WTC11 (cell line): ENCODE measurements at regions not wholly inside any gene's neighbourhood (a gene's known extent, or its start where the extent isn't known, plus 50 kb on each side); places are given as distances from the start of the nearest gene placed in this dataset.

ENCODE experiments used
- ATAC-seq: fragments of 200-7000 bp; cut with Tn5 transposase; 2 replicates; pipeline ENCODE4 v1.10.0; 2021; ENCODE audit warnings: mild to moderate bottlenecking, moderate library complexity
- CTCF ChIA-PET: fragments of 300-600 bp; sonication (Branson Sonifier 250); formaldehyde crosslinking; loops from one replicate; lab custom pipeline; 2021; ENCODE audit warnings: antibody characterized with exemption; lab: Charles Lee
- POLR2A ChIA-PET: fragments of 350-600 bp; sonication (Branson Sonifier 250); formaldehyde crosslinking; loops from one replicate; lab custom pipeline; 2021; ENCODE audit warnings: antibody characterized with exemption; lab: Charles Lee
- DNase-seq: peaks from one replicate; pipeline ENCODE4 v3.0.0; 2021; ENCODE audit warnings: low spot score
- H3K27ac Mint-ChIP-seq: 2 replicates; pipeline ENCODE4 v1.8.0; 2021; ENCODE audit warnings: mixed read lengths
- H3K27me3 Mint-ChIP-seq: 2 replicates; pipeline ENCODE4 v1.8.0; 2021; ENCODE audit warnings: low read depth, mild to moderate bottlenecking, moderate library complexity, mixed read lengths
- H3K36me3 Mint-ChIP-seq: 2 replicates; pipeline ENCODE4 v1.8.0; 2021; ENCODE audit warnings: mixed read lengths
- H3K4me1 Mint-ChIP-seq: 2 replicates; pipeline ENCODE4 v1.8.0; 2022; ENCODE audit warnings: mixed read lengths
- H3K4me3 Mint-ChIP-seq: 2 replicates; pipeline ENCODE4 v1.8.0; 2021; ENCODE audit warnings: mild to moderate bottlenecking, moderate library complexity, mixed read lengths
- H3K9me3 Mint-ChIP-seq: 2 replicates; pipeline ENCODE4 v1.8.0; 2021; ENCODE audit warnings: mixed read lengths
- CREB1 ChIP-seq: sonication (generic); formaldehyde crosslinking; IDR thresholded peaks from 2 replicates; pipeline ENCODE4 v1.8.0; 2023; ENCODE audit warnings: mild to moderate bottlenecking, missing genetic modification reagents
- CREM ChIP-seq: sonication (generic); formaldehyde crosslinking; IDR thresholded peaks from 2 replicates; pipeline ENCODE4 v1.8.1; 2022; ENCODE audit warnings: mild to moderate bottlenecking, missing genetic modification reagents, moderate library complexity
- ELF4 ChIP-seq: sonication (generic); formaldehyde crosslinking; IDR thresholded peaks from 2 replicates; pipeline ENCODE4 v1.8.1; 2022; ENCODE audit warnings: low read depth, mild to moderate bottlenecking, moderate library complexity, missing genetic modification reagents
- EMX1 ChIP-seq: fragments of 250-450 bp; sonication (Bioruptor Pico); IDR thresholded peaks from 2 replicates; pipeline ENCODE4 v1.8.0; 2021; ENCODE audit warnings: mild to moderate bottlenecking
- FOXJ3 ChIP-seq: sonication (generic); formaldehyde crosslinking; IDR thresholded peaks from 2 replicates; pipeline ENCODE4 v1.9.0; 2021; ENCODE audit warnings: missing genetic modification reagents, mild to moderate bottlenecking, borderline replicate concordance
- JAZF1 ChIP-seq: fragments of 250-450 bp; sonication (Bioruptor Pico); IDR thresholded peaks from 2 replicates; pipeline ENCODE4 v1.9.0; 2021; ENCODE audit warnings: moderate library complexity, mild to moderate bottlenecking, inconsistent platforms
- MYBL2 ChIP-seq: sonication (generic); formaldehyde crosslinking; IDR thresholded peaks from 2 replicates; pipeline ENCODE4 v1.8.1; 2023; ENCODE audit warnings: mild to moderate bottlenecking, moderate library complexity, missing genetic modification reagents
- NFATC4 ChIP-seq: fragments of 250-450 bp; sonication (Bioruptor Pico); IDR thresholded peaks from 2 replicates; pipeline ENCODE4 v1.9.0; 2021; ENCODE audit warnings: mild to moderate bottlenecking
- NR2C2 ChIP-seq: sonication (generic); formaldehyde crosslinking; IDR thresholded peaks from 2 replicates; pipeline ENCODE4 v1.8.0; 2022; ENCODE audit warnings: mild to moderate bottlenecking, missing genetic modification reagents
- RELA ChIP-seq: sonication (generic); formaldehyde crosslinking; IDR thresholded peaks from 2 replicates; pipeline ENCODE4 v1.8.1; 2022; ENCODE audit warnings: missing genetic modification reagents, mild to moderate bottlenecking, borderline replicate concordance
- SMAD3 ChIP-seq: sonication (generic); formaldehyde crosslinking; IDR thresholded peaks from 2 replicates; pipeline ENCODE4 v1.8.0; 2022; ENCODE audit warnings: missing genetic modification reagents, mild to moderate bottlenecking, borderline replicate concordance
- SMAD4 ChIP-seq: sonication (generic); formaldehyde crosslinking; IDR thresholded peaks from 2 replicates; pipeline ENCODE4 v1.8.0; 2022; ENCODE audit warnings: mild to moderate bottlenecking, missing genetic modification reagents
- TCF7 ChIP-seq: sonication (generic); formaldehyde crosslinking; IDR thresholded peaks from 2 replicates; pipeline ENCODE4 v1.8.0; 2022; ENCODE audit warnings: mild to moderate bottlenecking, low read depth, missing genetic modification reagents, moderate library complexity
- ZNF121 ChIP-seq: sonication (generic); formaldehyde crosslinking; IDR thresholded peaks from 2 replicates; pipeline ENCODE4 v1.8.0; 2023; ENCODE audit warnings: missing genetic modification reagents
- ZNF232 ChIP-seq: sonication (generic); formaldehyde crosslinking; IDR thresholded peaks from 2 replicates; pipeline ENCODE4 v1.8.0; 2022; ENCODE audit warnings: mild to moderate bottlenecking, missing genetic modification reagents
- ZNF396 ChIP-seq: fragments of 250-450 bp; sonication (Bioruptor Pico); IDR thresholded peaks from 2 replicates; pipeline ENCODE4 v1.8.0; 2021; ENCODE audit warnings: mild to moderate bottlenecking, moderate library complexity, borderline replicate concordance
- ZNF416 ChIP-seq: fragments of 250-450 bp; sonication (Bioruptor Pico); IDR thresholded peaks from 2 replicates; pipeline ENCODE4 v1.9.0; 2021; ENCODE audit warnings: mild to moderate bottlenecking, inconsistent platforms
- TF ChIP-seq, protein P1 (sequence below): sonication (generic); formaldehyde crosslinking; IDR thresholded peaks from 2 replicates; pipeline ENCODE4 v1.8.1; 2023; ENCODE audit warnings: mild to moderate bottlenecking, missing genetic modification reagents, moderate library complexity
- TF ChIP-seq, protein P2 (sequence below): fragments of 250-450 bp; sonication (Bioruptor Pico); conservative IDR thresholded peaks from 2 replicates; pipeline ENCODE4 v1.9.0; 2021; ENCODE audit warnings: mild to moderate bottlenecking
- TF ChIP-seq, protein P3 (sequence below): sonication (generic); formaldehyde crosslinking; IDR thresholded peaks from 2 replicates; pipeline ENCODE4 v1.8.0; 2022; ENCODE audit warnings: mild to moderate bottlenecking, missing genetic modification reagents
- TF ChIP-seq, protein P4 (sequence below): sonication (generic); formaldehyde crosslinking; IDR thresholded peaks from 2 replicates; pipeline ENCODE4 v1.8.1; 2022; ENCODE audit warnings: low read depth, mild to moderate bottlenecking, moderate library complexity, missing genetic modification reagents, borderline replicate concordance
- TF ChIP-seq, protein P5 (sequence below): fragments of 250-450 bp; sonication (Bioruptor Pico); IDR thresholded peaks from 2 replicates; pipeline ENCODE4 v1.8.0; 2021; ENCODE audit warnings: mild to moderate bottlenecking
- TF ChIP-seq, protein P6 (sequence below): sonication (generic); formaldehyde crosslinking; IDR thresholded peaks from 2 replicates; pipeline ENCODE4 v1.8.0; 2022; ENCODE audit warnings: mild to moderate bottlenecking, missing genetic modification reagents
- TF ChIP-seq, protein P7 (sequence below): sonication (generic); formaldehyde crosslinking; IDR thresholded peaks from 2 replicates; pipeline ENCODE4 v1.8.0; 2023; ENCODE audit warnings: mild to moderate bottlenecking, missing genetic modification reagents
- TF ChIP-seq, protein P8 (sequence below): fragments of 250-450 bp; sonication (Bioruptor Pico); IDR thresholded peaks from 2 replicates; pipeline ENCODE4 v1.9.0; 2021; ENCODE audit warnings: mild to moderate bottlenecking

DNA sequence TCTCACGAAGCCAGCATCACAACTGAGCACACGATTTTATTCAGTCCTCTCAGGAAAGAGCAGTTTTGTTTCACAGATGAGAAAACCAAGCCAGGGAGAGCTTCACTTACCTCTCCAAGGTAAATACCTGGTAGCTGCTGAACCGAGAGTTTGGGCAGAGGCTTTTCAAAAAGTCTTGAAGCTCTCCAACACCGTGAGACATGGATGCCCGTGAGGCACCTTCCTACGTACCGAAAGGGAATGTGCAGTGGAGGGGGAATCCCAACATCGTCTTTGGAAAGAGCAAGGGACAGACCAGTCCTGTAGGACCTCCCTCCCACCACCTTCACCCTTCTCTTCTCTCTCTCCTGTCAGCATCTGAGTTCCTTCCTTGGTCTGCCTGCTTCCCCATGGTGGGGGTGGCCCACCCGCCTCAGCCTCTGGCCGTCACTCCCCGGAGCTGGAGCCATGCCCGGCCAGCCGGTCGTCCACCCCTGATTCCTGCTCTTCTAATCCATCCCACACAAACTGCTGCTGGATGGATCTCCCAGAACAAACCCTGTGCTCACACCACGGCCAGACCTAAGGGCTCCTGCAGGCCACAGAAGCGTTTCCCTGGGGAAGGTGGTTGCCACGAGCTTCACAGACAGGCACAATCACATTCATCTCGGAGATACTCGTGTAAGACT lies 97.3 kb upstream of the SNTG2 start:
- DNase-seq = no peak
- no peak for ATAC-seq
- H3K9me3 Mint-ChIP-seq = peaks cover 7% of the 10 kb centered on the region
- no peak overlapping the region for H3K4me3 Mint-ChIP-seq
- peaks cover 3% of the 10 kb centered on the region; the same call in 1 of the 2 replicates for H3K27me3 Mint-ChIP-seq
- CTCF ChIA-PET = interaction anchor here (0.6 to 2.4 kb wide), 3 partner anchors 14 to 286 kb away, joined by 3 to 9 read pairs (median 3); no protein-coding TSS in a partner anchor
- TF ChIP-seq EMX1 (CRISPR knock-in tag) (no peak), NFATC4 (CRISPR knock-in tag) (no peak), ZNF396 (CRISPR knock-in tag) (no peak), SMAD4 (no peak), JAZF1 (CRISPR knock-in tag) (no peak), CREM (CRISPR knock-in tag) (no peak), ZNF416 (CRISPR knock-in tag) (no peak), MYBL2 (CRISPR knock-in tag) (no peak), ZNF121 (CRISPR knock-in tag) (no peak), CREB1 (CRISPR knock-in tag) (no peak), ELF4 (CRISPR knock-in tag) (no peak)
- TF ChIP-seq, protein P1, sequence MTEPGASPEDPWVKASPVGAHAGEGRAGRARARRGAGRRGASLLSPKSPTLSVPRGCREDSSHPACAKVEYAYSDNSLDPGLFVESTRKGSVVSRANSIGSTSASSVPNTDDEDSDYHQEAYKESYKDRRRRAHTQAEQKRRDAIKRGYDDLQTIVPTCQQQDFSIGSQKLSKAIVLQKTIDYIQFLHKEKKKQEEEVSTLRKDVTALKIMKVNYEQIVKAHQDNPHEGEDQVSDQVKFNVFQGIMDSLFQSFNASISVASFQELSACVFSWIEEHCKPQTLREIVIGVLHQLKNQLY = no peak
- TF ChIP-seq, protein P2, sequence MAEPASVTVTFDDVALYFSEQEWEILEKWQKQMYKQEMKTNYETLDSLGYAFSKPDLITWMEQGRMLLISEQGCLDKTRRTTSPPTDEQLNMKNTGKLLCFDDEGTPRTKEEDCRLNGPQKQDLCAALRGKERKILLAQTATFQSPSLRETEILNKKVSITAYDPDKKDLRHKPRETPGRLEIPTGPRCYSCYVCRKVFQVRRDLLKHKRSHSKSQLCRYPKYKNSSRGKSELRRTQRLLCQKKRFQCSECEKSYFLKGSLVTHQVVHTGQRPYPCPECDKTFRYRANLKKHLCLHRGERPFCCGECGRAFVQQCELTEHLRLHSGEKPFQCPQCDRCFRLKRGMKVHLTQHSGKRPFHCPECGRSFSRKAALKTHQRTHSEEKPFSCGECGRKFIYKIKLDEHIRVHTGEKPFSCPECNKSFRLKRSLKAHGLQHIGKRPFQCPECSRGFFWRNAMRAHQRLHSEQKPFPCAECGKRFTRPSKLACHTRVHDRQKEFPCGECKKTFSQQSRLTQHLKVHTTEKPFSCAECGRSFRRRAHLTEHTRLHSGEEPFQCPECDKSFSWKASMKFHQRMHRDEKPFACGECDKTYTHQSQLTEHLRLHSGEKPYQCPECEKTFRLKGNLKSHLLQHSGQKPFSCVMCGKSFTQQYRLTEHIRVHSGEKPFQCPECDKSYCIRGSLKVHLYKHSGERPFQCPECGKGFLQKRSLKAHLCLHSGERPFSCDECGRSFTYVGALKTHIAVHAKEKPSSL (CRISPR knock-in tag) = no peak
- TF ChIP-seq, protein P3, sequence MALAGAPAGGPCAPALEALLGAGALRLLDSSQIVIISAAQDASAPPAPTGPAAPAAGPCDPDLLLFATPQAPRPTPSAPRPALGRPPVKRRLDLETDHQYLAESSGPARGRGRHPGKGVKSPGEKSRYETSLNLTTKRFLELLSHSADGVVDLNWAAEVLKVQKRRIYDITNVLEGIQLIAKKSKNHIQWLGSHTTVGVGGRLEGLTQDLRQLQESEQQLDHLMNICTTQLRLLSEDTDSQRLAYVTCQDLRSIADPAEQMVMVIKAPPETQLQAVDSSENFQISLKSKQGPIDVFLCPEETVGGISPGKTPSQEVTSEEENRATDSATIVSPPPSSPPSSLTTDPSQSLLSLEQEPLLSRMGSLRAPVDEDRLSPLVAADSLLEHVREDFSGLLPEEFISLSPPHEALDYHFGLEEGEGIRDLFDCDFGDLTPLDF (CRISPR knock-in tag) = no peak
- TF ChIP-seq, protein P4, sequence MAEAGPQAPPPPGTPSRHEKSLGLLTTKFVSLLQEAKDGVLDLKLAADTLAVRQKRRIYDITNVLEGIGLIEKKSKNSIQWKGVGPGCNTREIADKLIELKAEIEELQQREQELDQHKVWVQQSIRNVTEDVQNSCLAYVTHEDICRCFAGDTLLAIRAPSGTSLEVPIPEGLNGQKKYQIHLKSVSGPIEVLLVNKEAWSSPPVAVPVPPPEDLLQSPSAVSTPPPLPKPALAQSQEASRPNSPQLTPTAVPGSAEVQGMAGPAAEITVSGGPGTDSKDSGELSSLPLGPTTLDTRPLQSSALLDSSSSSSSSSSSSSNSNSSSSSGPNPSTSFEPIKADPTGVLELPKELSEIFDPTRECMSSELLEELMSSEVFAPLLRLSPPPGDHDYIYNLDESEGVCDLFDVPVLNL (CRISPR knock-in tag) = no peak
- TF ChIP-seq, protein P5, sequence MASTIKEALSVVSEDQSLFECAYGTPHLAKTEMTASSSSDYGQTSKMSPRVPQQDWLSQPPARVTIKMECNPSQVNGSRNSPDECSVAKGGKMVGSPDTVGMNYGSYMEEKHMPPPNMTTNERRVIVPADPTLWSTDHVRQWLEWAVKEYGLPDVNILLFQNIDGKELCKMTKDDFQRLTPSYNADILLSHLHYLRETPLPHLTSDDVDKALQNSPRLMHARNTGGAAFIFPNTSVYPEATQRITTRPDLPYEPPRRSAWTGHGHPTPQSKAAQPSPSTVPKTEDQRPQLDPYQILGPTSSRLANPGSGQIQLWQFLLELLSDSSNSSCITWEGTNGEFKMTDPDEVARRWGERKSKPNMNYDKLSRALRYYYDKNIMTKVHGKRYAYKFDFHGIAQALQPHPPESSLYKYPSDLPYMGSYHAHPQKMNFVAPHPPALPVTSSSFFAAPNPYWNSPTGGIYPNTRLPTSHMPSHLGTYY (CRISPR knock-in tag) = no peak
- no peaks in the 10 kb centered on the region; the same call in 1 of the 2 replicates for H3K36me3 Mint-ChIP-seq
- H3K27ac Mint-ChIP-seq = no peak overlapping the region
- H3K4me1 Mint-ChIP-seq = peaks cover 21% of the 10 kb centered on the region
- POLR2A ChIA-PET = no interaction called here

DNA sequence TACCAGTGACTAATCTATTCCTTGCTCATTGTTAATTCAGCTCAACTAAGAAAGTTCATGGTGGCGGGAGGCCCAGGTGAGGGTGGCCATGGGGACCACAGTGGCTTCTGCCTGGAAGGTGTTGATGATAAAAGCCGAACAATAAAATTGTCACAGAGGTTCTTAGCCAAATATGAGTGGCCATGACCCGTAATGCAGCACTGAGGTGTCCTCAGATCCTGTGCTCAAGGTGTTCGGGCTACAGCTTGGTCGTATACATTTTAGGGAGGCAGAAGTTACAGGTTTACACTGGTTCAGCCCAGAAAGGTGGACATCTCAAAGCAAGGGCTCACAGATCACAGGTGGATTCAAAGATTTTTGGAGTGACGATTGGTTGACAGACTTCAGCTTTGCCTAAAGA lies 98.5 kb upstream of the SNTG2 start:
- no peaks in the 10 kb centered on the region; the same call in 1 of the 2 replicates for H3K27me3 Mint-ChIP-seq
- no peak for DNase-seq
- ChIA-PET CTCF (no interaction called here), POLR2A (no interaction called here)
- H3K4me1 Mint-ChIP-seq = peaks cover 21% of the 10 kb centered on the region
- H3K9me3 Mint-ChIP-seq = peaks cover 7% of the 10 kb centered on the region
- H3K36me3 Mint-ChIP-seq = no peaks in the 10 kb centered on the region; the same call in 1 of the 2 replicates
- no peak for ATAC-seq
- no peak overlapping the region for H3K27ac Mint-ChIP-seq
- no peak overlapping the region for H3K4me3 Mint-ChIP-seq
- TF ChIP-seq, protein P6, sequence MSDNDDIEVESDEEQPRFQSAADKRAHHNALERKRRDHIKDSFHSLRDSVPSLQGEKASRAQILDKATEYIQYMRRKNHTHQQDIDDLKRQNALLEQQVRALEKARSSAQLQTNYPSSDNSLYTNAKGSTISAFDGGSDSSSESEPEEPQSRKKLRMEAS = no peak
- TF ChIP-seq, protein P7, sequence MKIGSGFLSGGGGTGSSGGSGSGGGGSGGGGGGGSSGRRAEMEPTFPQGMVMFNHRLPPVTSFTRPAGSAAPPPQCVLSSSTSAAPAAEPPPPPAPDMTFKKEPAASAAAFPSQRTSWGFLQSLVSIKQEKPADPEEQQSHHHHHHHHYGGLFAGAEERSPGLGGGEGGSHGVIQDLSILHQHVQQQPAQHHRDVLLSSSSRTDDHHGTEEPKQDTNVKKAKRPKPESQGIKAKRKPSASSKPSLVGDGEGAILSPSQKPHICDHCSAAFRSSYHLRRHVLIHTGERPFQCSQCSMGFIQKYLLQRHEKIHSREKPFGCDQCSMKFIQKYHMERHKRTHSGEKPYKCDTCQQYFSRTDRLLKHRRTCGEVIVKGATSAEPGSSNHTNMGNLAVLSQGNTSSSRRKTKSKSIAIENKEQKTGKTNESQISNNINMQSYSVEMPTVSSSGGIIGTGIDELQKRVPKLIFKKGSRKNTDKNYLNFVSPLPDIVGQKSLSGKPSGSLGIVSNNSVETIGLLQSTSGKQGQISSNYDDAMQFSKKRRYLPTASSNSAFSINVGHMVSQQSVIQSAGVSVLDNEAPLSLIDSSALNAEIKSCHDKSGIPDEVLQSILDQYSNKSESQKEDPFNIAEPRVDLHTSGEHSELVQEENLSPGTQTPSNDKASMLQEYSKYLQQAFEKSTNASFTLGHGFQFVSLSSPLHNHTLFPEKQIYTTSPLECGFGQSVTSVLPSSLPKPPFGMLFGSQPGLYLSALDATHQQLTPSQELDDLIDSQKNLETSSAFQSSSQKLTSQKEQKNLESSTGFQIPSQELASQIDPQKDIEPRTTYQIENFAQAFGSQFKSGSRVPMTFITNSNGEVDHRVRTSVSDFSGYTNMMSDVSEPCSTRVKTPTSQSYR (CRISPR knock-in tag) = no peak
- no peak for TF ChIP-seq TCF7 (CRISPR knock-in tag)
- TF ChIP-seq FOXJ3 (CRISPR knock-in tag) = no peak
- no peak for TF ChIP-seq RELA
- no peak for TF ChIP-seq NR2C2 (CRISPR knock-in tag)
- TF ChIP-seq, protein P8, sequence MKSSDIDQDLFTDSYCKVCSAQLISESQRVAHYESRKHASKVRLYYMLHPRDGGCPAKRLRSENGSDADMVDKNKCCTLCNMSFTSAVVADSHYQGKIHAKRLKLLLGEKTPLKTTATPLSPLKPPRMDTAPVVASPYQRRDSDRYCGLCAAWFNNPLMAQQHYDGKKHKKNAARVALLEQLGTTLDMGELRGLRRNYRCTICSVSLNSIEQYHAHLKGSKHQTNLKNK = no peak
- TF ChIP-seq, protein P4 (CRISPR knock-in tag) = no peak
- TF ChIP-seq ZNF232 (CRISPR knock-in tag) = no peak
- TF ChIP-seq SMAD3 (CRISPR knock-in tag) = no peak
